ENCODE measurements at regions not wholly inside any gene's neighbourhood (a gene's known extent, or its start where the extent isn't known, plus 50 kb on each side); places are given as distances from the start of the nearest gene placed in this dataset.
A peak's percentile ranks its signal among the peaks of the same experiment; 100 is the strongest.

DNA sequence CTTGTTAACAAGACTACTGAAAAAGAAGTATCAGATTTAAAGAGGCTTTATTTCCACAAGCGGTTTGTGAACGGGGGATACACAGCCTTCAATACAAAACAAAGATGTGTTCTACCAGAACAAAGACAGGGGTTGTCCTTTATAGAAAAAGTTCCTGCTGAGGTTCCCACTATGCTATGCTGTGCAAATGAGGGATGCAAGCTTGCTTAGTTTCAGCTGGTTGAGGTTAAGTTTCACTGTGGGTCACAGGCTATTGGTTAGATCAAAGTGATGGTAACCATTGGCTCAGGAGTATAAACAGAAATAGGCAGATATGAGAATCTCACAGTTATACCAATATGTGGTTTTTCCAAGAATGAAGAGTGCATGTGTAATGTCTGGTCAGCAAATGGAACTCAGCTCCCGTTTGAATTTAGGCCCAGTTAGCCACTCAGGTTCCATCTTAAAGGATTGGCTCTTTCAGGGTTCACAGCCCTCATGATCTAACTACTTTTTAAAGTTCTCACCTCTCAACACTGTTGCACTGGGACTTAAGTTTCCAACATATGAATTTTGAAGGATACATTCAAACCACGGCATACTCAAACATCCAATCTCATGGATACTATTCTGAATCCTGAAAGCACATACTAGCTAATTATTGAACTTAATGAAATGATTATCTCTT, 215.4 kb upstream of the DCN start:
- no peaks in the 10 kb centered on the region for H3K27me3 Mint-ChIP-seq
- peaks cover 4% of the 10 kb centered on the region for H3K9me3 Mint-ChIP-seq
- ChIA-PET POLR2A (no interaction called here), CTCF (interaction anchor here (3.0 kb wide), 1 partner anchor 16 kb away, joined by 15 read pairs; no protein-coding TSS in a partner anchor)
- H3K27ac Mint-ChIP-seq: no peak overlapping the region
- no peaks in the 10 kb centered on the region for H3K36me3 Mint-ChIP-seq (ENCODE audit: low read depth)
- peaks cover 11% of the 10 kb centered on the region for H3K4me1 Mint-ChIP-seq
- no peak overlapping the region for H3K4me3 Mint-ChIP-seq
- DNase-seq: no peak

DNA sequence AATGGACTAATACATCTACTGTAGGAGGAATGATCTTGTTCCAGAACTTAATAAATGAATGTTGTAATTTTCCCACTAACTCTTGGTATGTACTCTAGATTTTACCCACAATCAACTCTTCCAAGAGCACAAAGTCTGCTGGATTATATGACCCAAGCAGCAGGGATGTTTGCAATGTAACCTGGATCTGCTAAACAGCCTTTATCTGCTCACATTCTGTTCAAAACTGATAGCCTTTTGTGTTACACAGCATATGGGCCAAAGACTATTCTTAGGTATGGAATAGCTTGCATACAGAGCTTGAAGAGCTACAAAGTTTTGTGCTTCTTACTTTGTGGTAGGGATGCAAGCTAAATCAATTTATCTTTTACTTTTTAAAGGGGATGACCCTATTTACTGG, 213.7 kb upstream of the DCN start:
- no peak overlapping the region for H3K4me3 Mint-ChIP-seq

DNA sequence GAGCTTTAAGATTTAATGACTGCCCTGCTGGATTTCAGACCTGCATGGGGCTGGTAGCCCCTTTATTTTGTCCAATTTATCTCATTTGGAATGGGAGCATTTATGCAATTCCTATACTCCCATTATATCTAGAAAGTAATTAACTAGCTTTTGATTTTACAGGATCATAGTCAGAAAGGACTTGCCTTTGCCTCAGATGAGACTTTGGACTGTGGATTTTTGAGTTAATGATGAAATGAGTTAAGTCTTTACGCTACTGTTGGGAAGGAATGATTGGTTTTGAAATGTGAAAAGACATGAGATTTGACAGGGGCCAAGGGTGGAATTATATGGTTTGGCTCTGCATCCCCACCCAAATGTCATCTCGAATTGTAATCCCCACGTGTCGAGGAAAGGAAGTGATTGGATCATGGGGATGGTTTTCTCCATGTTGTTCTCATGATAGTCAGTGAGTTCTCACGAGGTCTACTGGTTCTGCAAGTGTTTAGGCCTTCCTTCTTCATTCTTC, 213.1 kb upstream of the DCN start:
- H3K27me3 Mint-ChIP-seq: no peaks in the 10 kb centered on the region
- H3K4me3 Mint-ChIP-seq: no peak overlapping the region
- H3K27ac Mint-ChIP-seq: no peak overlapping the region
- no peaks in the 10 kb centered on the region for H3K36me3 Mint-ChIP-seq (ENCODE audit: low read depth)
- ChIA-PET CTCF (interaction anchor here (3.0 kb wide), 1 partner anchor 14 kb away, joined by 15 read pairs; no protein-coding TSS in a partner anchor), POLR2A (no interaction called here)
- H3K9me3 Mint-ChIP-seq: peaks cover 4% of the 10 kb centered on the region
- no peak for DNase-seq
- H3K4me1 Mint-ChIP-seq: peaks cover 11% of the 10 kb centered on the region

More for the DNA sequence above, 213.7 kb upstream of the DCN start:
- peaks cover 4% of the 10 kb centered on the region for H3K9me3 Mint-ChIP-seq
- DNase-seq: no peak
- POLR2A ChIA-PET: no interaction called here
- H3K4me1 Mint-ChIP-seq: peaks cover 11% of the 10 kb centered on the region
- H3K27ac Mint-ChIP-seq: no peak overlapping the region
- CTCF ChIA-PET: interaction anchor here (3.0 kb wide), 1 partner anchor 15 kb away, joined by 15 read pairs; no protein-coding TSS in a partner anchor
- no peaks in the 10 kb centered on the region for H3K27me3 Mint-ChIP-seq
- no peaks in the 10 kb centered on the region for H3K36me3 Mint-ChIP-seq (ENCODE audit: low read depth)

GRCh38 chr12:91394903-91395302, 212.3 kb upstream of the DCN start:
- Mint-ChIP-seq H3K9me3 (peaks cover 4% of the 10 kb centered on the region), H3K4me3 (no peak overlapping the region), H3K27me3 (no peaks in the 10 kb centered on the region), H3K27ac (no peak overlapping the region), H3K4me1 (peaks cover 11% of the 10 kb centered on the region), H3K36me3 (ENCODE audit: low read depth) (no peaks in the 10 kb centered on the region)
- CTCF ChIA-PET: no interaction called here
- no peak for DNase-seq
- POLR2A ChIA-PET: no interaction called here

DNA sequence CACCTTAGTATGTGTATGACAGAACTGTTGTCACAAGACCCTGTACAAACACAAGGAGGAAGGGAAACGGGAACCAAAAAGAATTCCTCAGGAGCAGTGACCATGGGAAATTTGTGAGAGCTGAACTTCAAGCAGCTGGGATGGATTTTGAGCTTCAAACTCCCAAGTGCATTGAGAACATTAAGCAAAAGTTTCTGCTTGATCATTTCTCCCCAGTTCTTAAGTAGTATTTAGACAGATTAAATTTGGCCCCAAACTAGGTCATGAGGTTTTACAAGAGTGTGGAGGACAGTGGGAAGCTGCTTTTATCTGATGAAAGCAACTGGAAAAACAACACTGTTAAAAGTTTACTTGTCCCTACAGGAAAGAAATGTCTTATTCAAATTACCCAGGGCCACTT, 206.0 kb upstream of the DCN start:
- no peaks in the 10 kb centered on the region for H3K4me1 Mint-ChIP-seq
- H3K9me3 Mint-ChIP-seq: no peaks in the 10 kb centered on the region
- ChIA-PET CTCF (no interaction called here), POLR2A (interaction anchor here (0.6 kb wide), 1 partner anchor 147 kb away, joined by 3 read pairs; no protein-coding TSS in a partner anchor)
- no peaks in the 10 kb centered on the region for H3K36me3 Mint-ChIP-seq (ENCODE audit: low read depth)
- no peak overlapping the region for H3K27ac Mint-ChIP-seq
- no peaks in the 10 kb centered on the region for H3K27me3 Mint-ChIP-seq
- DNase-seq: no peak
- H3K4me3 Mint-ChIP-seq: no peak overlapping the region

- DNase-seq: no peak
- ChIA-PET POLR2A (interaction anchor here (1.1 kb wide), 1 partner anchor 758 kb away, joined by 3 read pairs; the partner anchor contains the start of gene BTG1), CTCF (interaction anchor here (0.8 kb wide), 1 partner anchor 424 kb away, joined by 4 read pairs; no protein-coding TSS in a partner anchor)
- H3K27me3 Mint-ChIP-seq: no peaks in the 10 kb centered on the region
- H3K4me1 Mint-ChIP-seq: no peaks in the 10 kb centered on the region
- H3K4me3 Mint-ChIP-seq: no peak overlapping the region
- no peaks in the 10 kb centered on the region for H3K36me3 Mint-ChIP-seq (ENCODE audit: low read depth)
- no peak overlapping the region for H3K27ac Mint-ChIP-seq
- no peaks in the 10 kb centered on the region for H3K9me3 Mint-ChIP-seq
Measured at GRCh38 chr12:91387461-91388134, 205.0 kb upstream of the DCN start.

DNA sequence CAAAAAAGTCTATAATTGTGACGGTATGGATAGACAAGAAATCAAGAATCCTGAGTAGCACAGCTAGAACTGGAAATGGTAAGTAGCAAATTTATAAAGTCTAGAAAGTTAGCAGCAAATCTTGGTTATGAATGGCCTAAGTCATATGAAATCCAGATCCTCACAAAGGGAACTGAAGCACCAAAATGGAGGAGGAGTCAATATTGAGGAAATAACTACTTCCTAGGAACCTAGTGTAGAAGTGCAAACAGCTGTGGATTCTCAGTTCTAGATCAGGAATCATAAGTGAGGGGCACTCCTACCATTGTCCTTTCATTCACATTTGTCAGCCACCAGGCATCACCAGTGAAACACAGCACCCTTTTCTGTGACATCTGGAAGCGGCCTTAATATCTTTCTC, 202.2 kb upstream of the DCN start:
- Mint-ChIP-seq H3K4me3 (no peak overlapping the region), H3K9me3 (no peaks in the 10 kb centered on the region), H3K36me3 (ENCODE audit: low read depth) (no peaks in the 10 kb centered on the region), H3K27me3 (peaks cover 2% of the 10 kb centered on the region), H3K27ac (no peak overlapping the region), H3K4me1 (peaks cover 10% of the 10 kb centered on the region)
- ChIA-PET CTCF (no interaction called here), POLR2A (no interaction called here)
- DNase-seq: no peak

GRCh38 chr12:91384366-91384765, 201.7 kb upstream of the DCN start:
- H3K27me3 Mint-ChIP-seq: peaks cover 2% of the 10 kb centered on the region
- H3K4me3 Mint-ChIP-seq: no peak overlapping the region
- peaks cover 10% of the 10 kb centered on the region for H3K4me1 Mint-ChIP-seq
- CTCF ChIA-PET: no interaction called here
- H3K9me3 Mint-ChIP-seq: no peaks in the 10 kb centered on the region
- POLR2A ChIA-PET: no interaction called here
- no peaks in the 10 kb centered on the region for H3K36me3 Mint-ChIP-seq (ENCODE audit: low read depth)
- no peak overlapping the region for H3K27ac Mint-ChIP-seq
- no peak for DNase-seq

DNA sequence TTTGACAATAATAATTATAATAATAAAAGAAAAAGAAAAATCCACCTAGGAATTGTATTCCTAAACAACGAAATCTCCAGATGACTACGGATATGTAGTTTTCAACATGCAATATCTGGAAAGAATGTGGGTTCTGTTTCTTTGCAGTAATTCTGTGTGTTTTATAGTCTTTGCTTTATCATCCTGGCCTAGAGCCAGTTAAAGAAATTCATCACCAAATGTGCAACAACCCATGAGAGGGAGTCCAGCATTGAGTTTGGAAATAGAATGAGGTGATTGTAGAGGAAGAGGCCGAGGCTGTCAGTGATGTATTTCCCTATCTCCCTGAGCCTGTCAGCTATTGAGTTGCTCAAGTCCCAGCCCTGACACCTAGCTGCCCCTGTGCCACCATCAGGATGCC, 200.5 kb upstream of the DCN start:
- no peaks in the 10 kb centered on the region for H3K36me3 Mint-ChIP-seq (ENCODE audit: low read depth)
- POLR2A ChIA-PET: no interaction called here
- no peak overlapping the region for H3K27ac Mint-ChIP-seq
- H3K27me3 Mint-ChIP-seq: peaks cover 2% of the 10 kb centered on the region
- H3K4me3 Mint-ChIP-seq: no peak overlapping the region
- no peaks in the 10 kb centered on the region for H3K9me3 Mint-ChIP-seq
- no peak for DNase-seq
- H3K4me1 Mint-ChIP-seq: peaks cover 10% of the 10 kb centered on the region
- CTCF ChIA-PET: interaction anchor here (0.9 to 2.2 kb wide), 16 partner anchors 21 to 1267 kb away, joined by 3 to 11 read pairs (median 4); no protein-coding TSS in a partner anchor

DNA sequence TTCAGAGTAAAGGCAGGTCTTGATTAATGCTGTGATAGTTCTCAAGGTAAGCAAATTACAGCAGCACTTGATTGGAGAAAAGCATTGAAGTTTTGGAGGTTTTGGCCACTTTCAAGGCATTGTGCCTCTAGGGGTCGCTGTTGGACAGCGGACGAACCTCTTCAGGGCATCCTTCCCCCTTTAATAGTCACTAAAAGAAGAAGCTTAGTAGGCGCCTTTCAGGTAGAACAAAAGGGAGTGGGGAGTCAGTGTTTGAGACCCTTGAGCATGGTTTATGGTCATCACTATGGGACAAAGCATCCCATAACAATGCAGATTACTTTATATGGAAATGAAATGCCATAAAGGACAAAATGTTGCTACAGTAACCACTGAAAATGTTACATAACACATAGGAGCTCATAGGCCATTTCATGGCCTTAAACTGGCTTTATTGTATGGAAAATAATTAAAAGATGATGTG, 199.5 kb upstream of the DCN start:
- Mint-ChIP-seq H3K4me3 (peak overlapping the region; percentile 67), H3K9me3 (no peaks in the 10 kb centered on the region), H3K36me3 (ENCODE audit: low read depth) (no peaks in the 10 kb centered on the region), H3K4me1 (peaks cover 10% of the 10 kb centered on the region), H3K27ac (peak overlapping the region; percentile 36), H3K27me3 (peaks cover 2% of the 10 kb centered on the region)
- DNase-seq: peak; percentile 83
- CTCF ChIA-PET: interaction anchor here (0.6 to 2.2 kb wide), 53 partner anchors 8 to 1397 kb away, joined by 3 to 16 read pairs (median 4); partner anchors contain the start of gene BTG1
- POLR2A ChIA-PET: interaction anchor here (0.6 to 1.9 kb wide), 5 partner anchors 394 to 1175 kb away, joined by 3 to 10 read pairs (median 3); partner anchors contain the start of gene BTG1

GRCh38 chr12:91381309-91381804, 198.7 kb upstream of the DCN start:
- Mint-ChIP-seq H3K36me3 (ENCODE audit: low read depth) (no peaks in the 10 kb centered on the region), H3K27ac (no peak overlapping the region), H3K4me3 (peak overlapping the region; percentile 67), H3K4me1 (peaks cover 10% of the 10 kb centered on the region), H3K9me3 (no peaks in the 10 kb centered on the region), H3K27me3 (peaks cover 2% of the 10 kb centered on the region)
- POLR2A ChIA-PET: interaction anchor here (1.4 to 1.9 kb wide), 3 partner anchors 763 to 1023 kb away, joined by 3 to 10 read pairs (median 9); partner anchors contain the start of gene BTG1
- CTCF ChIA-PET: interaction anchor here (0.7 to 2.2 kb wide), 37 partner anchors 8 to 1268 kb away, joined by 3 to 16 read pairs (median 4); partner anchors contain the start of gene BTG1
- DNase-seq: no peak

- Mint-ChIP-seq H3K9me3 (no peaks in the 10 kb centered on the region), H3K4me1 (peaks cover 10% of the 10 kb centered on the region), H3K27ac (no peak overlapping the region), H3K36me3 (ENCODE audit: low read depth) (no peaks in the 10 kb centered on the region), H3K27me3 (peaks cover 2% of the 10 kb centered on the region), H3K4me3 (no peak overlapping the region)
- CTCF ChIA-PET: interaction anchor here (1.4 to 2.2 kb wide), 6 partner anchors 10 to 1195 kb away, joined by 4 to 15 read pairs (median 8); partner anchors contain the start of gene BTG1
- POLR2A ChIA-PET: no interaction called here
- no peak for DNase-seq
Measured at GRCh38 chr12:91380631-91381030, 198.0 kb upstream of the DCN start.
